Inferior parietal cortex (tissue), 1 donor: ENCODE measurements at regions not wholly inside any gene's neighbourhood (a gene's known extent, or its start where the extent isn't known, plus 50 kb on each side); places are given as distances from the start of the nearest gene placed in this dataset.
"Not testable (repeated sequence)": the region's sequence is repeated elsewhere in the genome, so short reads cannot be mapped to it uniquely, and the experiment has no call there.

Experiments
- DNase-seq: peaks from one replicate; pipeline ENCODE4 v3.0.0-alpha.2; 2016; ENCODE audit errors: extremely low spot score

- DNase-seq, result no peak
Measured at GRCh38 chr4:3865986-3866812, 100.0 kb downstream of the ADRA2C start.

GRCh38 chr4:3866813-3867129 lies 100.6 kb downstream of the ADRA2C start:
- no peak for DNase-seq

- no peak for DNase-seq
Measured at GRCh38 chr4:3867403-3868100, 101.4 kb downstream of the ADRA2C start.

- DNase-seq, result no peak
Measured at GRCh38 chr4:3868211-3869173, 102.3 kb downstream of the ADRA2C start.

GRCh38 chr4:3869174-3869572 lies 103.0 kb downstream of the ADRA2C start:
- no peak for DNase-seq

GRCh38 chr4:3869661-3870566 lies 103.7 kb downstream of the ADRA2C start:
- no peak for DNase-seq

- DNase-seq, result no peak
Measured at GRCh38 chr4:3870567-3870962, 104.4 kb downstream of the ADRA2C start.

- no peak for DNase-seq
Measured at GRCh38 chr4:3871181-3871852, 105.1 kb downstream of the ADRA2C start.

GRCh38 chr4:3871881-3872833 lies 106.0 kb downstream of the ADRA2C start:
- DNase-seq, result no peak

GRCh38 chr4:3872834-3873313 lies 106.7 kb downstream of the ADRA2C start:
- DNase-seq, result no peak

GRCh38 chr4:3873408-3874027 lies 107.3 kb downstream of the ADRA2C start:
- no peak for DNase-seq

GRCh38 chr4:3874028-3874415 lies 107.8 kb downstream of the ADRA2C start:
- no peak for DNase-seq

GRCh38 chr4:3874525-3875110 lies 108.4 kb downstream of the ADRA2C start:
- no peak for DNase-seq

GRCh38 chr4:3875466-3875865 lies 109.3 kb downstream of the ADRA2C start:
- DNase-seq, result no peak

GRCh38 chr4:3876057-3876845 lies 110.1 kb downstream of the ADRA2C start:
- DNase-seq, result not testable (repeated sequence)

- DNase-seq, result no peak
Measured at GRCh38 chr4:3877236-3877635, 111.1 kb downstream of the ADRA2C start.

GRCh38 chr4:3877868-3878267 lies 111.7 kb downstream of the ADRA2C start:
- DNase-seq, result no peak

- DNase-seq, result no peak
Measured at GRCh38 chr4:3878678-3879077, 112.5 kb downstream of the ADRA2C start.
